ENCODE measurements at regions not wholly inside any gene's neighbourhood (a gene's known extent, or its start where the extent isn't known, plus 50 kb on each side); places are given as distances from the start of the nearest gene placed in this dataset.

DNA sequence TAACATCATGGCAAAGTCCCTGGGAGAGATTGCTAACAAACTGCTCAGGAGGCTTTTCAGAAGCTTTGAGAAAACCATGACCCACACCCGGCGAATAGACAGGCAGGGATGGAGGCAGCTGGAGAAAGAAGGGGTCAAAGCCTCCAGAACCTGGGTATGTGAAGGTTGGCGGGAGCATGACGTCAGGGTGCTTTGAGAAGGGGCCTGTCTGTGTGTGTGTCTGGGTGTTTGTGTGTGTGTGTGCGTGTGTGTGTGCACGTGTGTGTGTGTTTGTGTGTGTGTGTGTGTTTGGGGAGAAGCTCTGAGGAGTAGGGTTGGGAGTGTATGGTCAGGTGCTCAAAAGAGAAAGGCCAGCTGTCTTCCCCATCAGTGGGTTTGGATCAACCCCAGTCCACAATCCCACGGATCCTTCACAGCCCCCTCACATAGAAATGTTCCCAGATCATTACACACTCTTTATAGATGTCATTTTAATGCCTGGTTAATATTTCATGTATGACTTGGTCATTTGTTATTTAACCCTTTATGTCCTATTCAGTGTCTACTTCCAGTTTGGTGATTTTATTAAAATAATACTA lies 254.1 kb upstream of the SMIM21 start:
- TF ChIP-seq, protein P1, sequence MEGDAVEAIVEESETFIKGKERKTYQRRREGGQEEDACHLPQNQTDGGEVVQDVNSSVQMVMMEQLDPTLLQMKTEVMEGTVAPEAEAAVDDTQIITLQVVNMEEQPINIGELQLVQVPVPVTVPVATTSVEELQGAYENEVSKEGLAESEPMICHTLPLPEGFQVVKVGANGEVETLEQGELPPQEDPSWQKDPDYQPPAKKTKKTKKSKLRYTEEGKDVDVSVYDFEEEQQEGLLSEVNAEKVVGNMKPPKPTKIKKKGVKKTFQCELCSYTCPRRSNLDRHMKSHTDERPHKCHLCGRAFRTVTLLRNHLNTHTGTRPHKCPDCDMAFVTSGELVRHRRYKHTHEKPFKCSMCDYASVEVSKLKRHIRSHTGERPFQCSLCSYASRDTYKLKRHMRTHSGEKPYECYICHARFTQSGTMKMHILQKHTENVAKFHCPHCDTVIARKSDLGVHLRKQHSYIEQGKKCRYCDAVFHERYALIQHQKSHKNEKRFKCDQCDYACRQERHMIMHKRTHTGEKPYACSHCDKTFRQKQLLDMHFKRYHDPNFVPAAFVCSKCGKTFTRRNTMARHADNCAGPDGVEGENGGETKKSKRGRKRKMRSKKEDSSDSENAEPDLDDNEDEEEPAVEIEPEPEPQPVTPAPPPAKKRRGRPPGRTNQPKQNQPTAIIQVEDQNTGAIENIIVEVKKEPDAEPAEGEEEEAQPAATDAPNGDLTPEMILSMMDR (IDR thresholded peaks at IDR 0.05; ENCODE audit: low read depth, low read length): no peak
- no peak overlapping the region for H3K4me3 ChIP-seq
- H3K4me1 ChIP-seq (ENCODE audit: low read depth): no peaks in the 10 kb centered on the region
- no peaks in the 10 kb centered on the region for H3K36me3 ChIP-seq
- no peaks in the 10 kb centered on the region for H3K9me3 ChIP-seq (ENCODE audit: low read depth)
- H3K27me3 ChIP-seq: no peaks in the 10 kb centered on the region
- no peak for DNase-seq (ENCODE audit: low read depth in 1 of 2, low spot score in 1 of 2)
- no peak overlapping the region for H3K27ac ChIP-seq

DNA sequence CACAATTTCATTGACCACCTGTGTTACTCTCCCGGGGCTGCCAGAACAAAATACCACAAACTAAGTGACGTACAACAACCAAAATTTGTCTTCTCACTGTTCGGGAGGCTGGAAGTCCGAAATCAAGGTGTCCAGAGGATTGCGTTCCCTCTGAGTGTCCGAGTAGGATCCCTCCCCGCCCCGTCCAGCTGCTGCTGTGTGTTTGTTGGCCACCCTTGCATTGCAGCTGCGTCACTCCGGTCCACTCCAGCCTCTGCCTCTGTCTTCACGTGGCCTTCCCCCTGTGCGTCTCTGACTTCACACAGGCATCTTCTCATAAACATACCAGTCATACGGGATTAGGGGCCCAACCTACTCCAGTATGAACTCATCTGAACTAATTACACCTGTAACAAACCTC lies 251.8 kb upstream of the SMIM21 start:
- H3K27me3 ChIP-seq: no peaks in the 10 kb centered on the region
- DNase-seq (ENCODE audit: low read depth in 1 of 2, low spot score in 1 of 2): peak in 1 of 2 donors; percentile 60
- TF ChIP-seq, protein P1 (IDR thresholded peaks at IDR 0.05; ENCODE audit: low read depth, low read length): no peak
- no peaks in the 10 kb centered on the region for H3K4me1 ChIP-seq (ENCODE audit: low read depth)
- H3K4me3 ChIP-seq: no peak overlapping the region
- no peaks in the 10 kb centered on the region for H3K9me3 ChIP-seq (ENCODE audit: low read depth)
- H3K36me3 ChIP-seq: no peaks in the 10 kb centered on the region
- H3K27ac ChIP-seq: no peak overlapping the region

GRCh38 chr18:75678627-75679026 lies 251.1 kb upstream of the SMIM21 start:
- no peaks in the 10 kb centered on the region for H3K27me3 ChIP-seq
- H3K4me3 ChIP-seq: no peak overlapping the region
- TF ChIP-seq, protein P1 (IDR thresholded peaks at IDR 0.05; ENCODE audit: low read depth, low read length): no peak
- DNase-seq (ENCODE audit: low read depth in 1 of 2, low spot score in 1 of 2): peak in 1 of 2 donors; percentile 54
- H3K9me3 ChIP-seq (ENCODE audit: low read depth): no peaks in the 10 kb centered on the region
- no peaks in the 10 kb centered on the region for H3K36me3 ChIP-seq
- H3K4me1 ChIP-seq (ENCODE audit: low read depth): no peaks in the 10 kb centered on the region
- H3K27ac ChIP-seq: no peak overlapping the region

DNA sequence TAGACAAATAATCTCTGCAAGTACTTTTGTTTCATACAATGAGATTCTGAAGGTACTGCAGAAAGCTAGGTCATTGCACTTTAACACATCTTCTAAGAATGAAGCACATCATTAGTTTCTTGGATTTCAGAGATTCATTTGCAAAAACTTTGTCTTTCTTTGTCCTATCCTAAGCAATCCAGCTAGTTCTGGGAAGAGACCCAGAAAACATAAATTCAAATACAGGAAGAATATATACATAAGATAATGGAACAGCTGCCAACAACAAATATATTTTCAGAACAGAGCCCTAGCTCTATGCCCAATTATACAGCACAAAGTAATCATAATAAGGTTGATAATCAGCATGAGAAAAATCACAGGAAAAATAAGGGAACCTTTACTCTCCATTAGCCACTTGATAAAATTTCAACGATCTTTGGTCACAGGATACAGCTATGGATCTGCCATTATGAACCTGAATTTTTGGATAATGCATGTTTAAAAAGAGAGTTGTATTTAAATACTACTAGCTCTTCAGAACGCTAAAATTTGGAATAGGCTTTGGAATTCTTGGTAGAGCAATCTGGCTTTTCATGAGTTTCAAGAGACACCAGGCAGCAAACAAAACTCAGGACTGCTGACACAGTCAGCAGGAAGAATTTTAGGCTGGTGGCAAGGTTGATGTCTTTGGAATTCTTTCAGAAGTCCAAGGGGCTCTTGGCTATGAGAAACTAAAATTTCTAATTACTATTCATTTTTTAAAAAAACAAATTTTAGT lies 250.4 kb upstream of the SMIM21 start:
- H3K4me1 ChIP-seq (ENCODE audit: low read depth): no peaks in the 10 kb centered on the region
- H3K27ac ChIP-seq: no peak overlapping the region
- no peak overlapping the region for H3K4me3 ChIP-seq
- no peaks in the 10 kb centered on the region for H3K9me3 ChIP-seq (ENCODE audit: low read depth)
- TF ChIP-seq, protein P1 (IDR thresholded peaks at IDR 0.05; ENCODE audit: low read depth, low read length): no peak
- DNase-seq (ENCODE audit: low read depth in 1 of 2, low spot score in 1 of 2): no peak
- H3K27me3 ChIP-seq: no peaks in the 10 kb centered on the region
- no peaks in the 10 kb centered on the region for H3K36me3 ChIP-seq

- Histone ChIP-seq H3K9me3 (ENCODE audit: low read depth) (no peaks in the 10 kb centered on the region), H3K4me3 (no peak overlapping the region), H3K4me1 (ENCODE audit: low read depth) (no peaks in the 10 kb centered on the region), H3K27me3 (no peaks in the 10 kb centered on the region), H3K27ac (no peak overlapping the region), H3K36me3 (no peaks in the 10 kb centered on the region)
- no peak for DNase-seq (ENCODE audit: low read depth in 1 of 2, low spot score in 1 of 2)
- TF ChIP-seq, protein P1 (IDR thresholded peaks at IDR 0.05; ENCODE audit: low read depth, low read length): no peak
These were observed 233.4 kb upstream of the SMIM21 start for GRCh38 chr18:75660932-75661331.
